Stomach (tissue), 8 donors: ENCODE measurements at regions not wholly inside any gene's neighbourhood (a gene's known extent, or its start where the extent isn't known, plus 50 kb on each side); places are given as distances from the start of the nearest gene placed in this dataset.

Source experiments
- DNase-seq, 2 donors: peaks; one replicate each; pipeline versions ENCODE4 v3.0.0 to v3.0.0-alpha.2; 2013 to 2019
- H3K27ac ChIP-seq, 5 donors: fragments of 200-600 bp in 4 of 5; sonication (generic) in 4 of 5; one replicate each; pipeline ENCODE4 v1.5.1; 2013 to 2019; ENCODE audit warnings: mild to moderate bottlenecking in 1 of 5, moderate library complexity in 1 of 5
- H3K27me3 ChIP-seq, 3 donors: fragments of 200-600 bp; sonication (generic); one replicate each; pipeline ENCODE4 v1.5.1; 2017 to 2019; ENCODE audit warnings: mixed run types in 1 of 3
- H3K36me3 ChIP-seq, 4 donors: fragments of 200-600 bp; sonication (generic); 1 replicate in 3 of 4; 2 replicates in 1 of 4; pipeline ENCODE4 v1.5.1; 2016 to 2019
- H3K4me1 ChIP-seq, 4 donors: fragments of 200-600 bp; sonication (generic); one replicate each; pipeline ENCODE4 v1.5.1; 2016 to 2019
- H3K4me3 ChIP-seq, 4 donors: fragments of 200-600 bp; sonication (generic) in 3 of 4; one replicate each; pipeline ENCODE4 v1.5.1; 2016 to 2019; ENCODE audit warnings: mild to moderate bottlenecking in 1 of 4
- H3K9me3 ChIP-seq, 4 donors: fragments of 200-600 bp; sonication (generic); one replicate each; pipeline ENCODE4 v1.5.1; 2016 to 2019
- CTCF ChIP-seq, 7 experiments: fragments of 450-650 bp in 4 of 7; fragments of 200-600 bp in 3 of 7; sonication (generic) in 3 of 7; IDR thresholded peaks; one replicate each; pipeline ENCODE4 v1.5.1; 2016 to 2019; ENCODE audit warnings: antibody characterized with exemption in 7 of 7, control low read depth in 2 of 7, mild to moderate bottlenecking in 1 of 7
- EP300 ChIP-seq: sonication (generic); formaldehyde crosslinking; IDR thresholded peaks from one replicate; pipeline ENCODE4 v1.6.1; 2017; ENCODE audit warnings: antibody characterized with exemption
- POLR2A ChIP-seq, 4 donors: fragments of 450-650 bp; IDR thresholded peaks; one replicate each; pipeline ENCODE4 v1.6.1; 2016; ENCODE audit warnings: antibody characterized with exemption in 4 of 4, control low read depth in 2 of 4, mild to moderate bottlenecking in 1 of 4, moderate library complexity in 1 of 4
- POLR2AphosphoS5 ChIP-seq, 3 donors: sonication (generic); formaldehyde crosslinking; IDR thresholded peaks; one replicate each; pipeline ENCODE4 v1.6.1; 2016; ENCODE audit warnings: antibody characterized with exemption in 3 of 3
- WGBS, 5 donors: extraction: QIAGEN DNeasy Blood & Tissue Kit in 3 of 5; methylation state at CpG; one replicate each; pipeline versions ENCODE4 v1.1.5 to v1.1.7; 2013 to 2018; 5-methylcytosine and 5-hydroxymethylcytosine counted together
- intact Hi-C: fragments of 100-400 bp; cut with DNase I; formaldehyde crosslinking; loops from one replicate; pipeline ENCODE4 v1.15.1; 2023; ENCODE audit warnings: low total_unique reads
- donor health status: healthy with polysubstance abuse.
- donor health status: Bipolar disorder and iron deficiency.
- donor health status: healthy.

GRCh38 chr4:26105337-26105736 lies 191.3 kb downstream of the SMIM20 start:
- no peak for DNase-seq
- H3K4me1 ChIP-seq, result peaks cover 0 to 23% (median 8%) of the 10 kb centered on the region in 4 donors
- no peak overlapping the region for H3K4me3 ChIP-seq
- 64 to 76% (median 68%) methylated on average over 2 of the region's 2 CpGs for WGBS, 5 donors
- peak overlapping the region in 2 of 5 donors; percentile 43 to 54 for H3K27ac ChIP-seq
- no peaks in the 10 kb centered on the region for H3K36me3 ChIP-seq
- no peaks in the 10 kb centered on the region for H3K27me3 ChIP-seq
- H3K9me3 ChIP-seq, result no peaks in the 10 kb centered on the region
- intact Hi-C loops, result no loop called here
- TF ChIP-seq POLR2AphosphoS5 (IDR thresholded peaks at IDR 0.05) (no peak), POLR2A (IDR thresholded peaks at IDR 0.05) (no peak), EP300 (no peak), CTCF (IDR thresholded peaks at IDR 0.05) (no peak)

GRCh38 chr4:26105815-26106699 lies 192.0 kb downstream of the SMIM20 start:
- H3K9me3 ChIP-seq, result no peaks in the 10 kb centered on the region
- no peaks in the 10 kb centered on the region for H3K27me3 ChIP-seq
- no peak for DNase-seq
- intact Hi-C loops, result no loop called here
- H3K36me3 ChIP-seq, result no peaks in the 10 kb centered on the region
- no peak overlapping the region for H3K4me3 ChIP-seq
- H3K27ac ChIP-seq, result peak overlapping the region in 3 of 5 donors; percentile 27 to 54 (median 43)
- WGBS, 5 donors, result 74 to 85% (median 82%) methylated on average over 7 of the region's 7 CpGs
- peaks cover 0 to 23% (median 8%) of the 10 kb centered on the region in 4 donors for H3K4me1 ChIP-seq
- no peak for TF ChIP-seq EP300
- TF ChIP-seq POLR2AphosphoS5 (IDR thresholded peaks at IDR 0.05), result peak in 2 of 3 donors; percentile 11 to 38

- Histone ChIP-seq H3K4me1 (peaks cover 0 to 23% (median 8%) of the 10 kb centered on the region in 4 donors), H3K4me3 (no peak overlapping the region), H3K36me3 (no peaks in the 10 kb centered on the region), H3K9me3 (peaks cover 0 to 5% (median 0%) of the 10 kb centered on the region in 4 donors), H3K27me3 (no peaks in the 10 kb centered on the region), H3K27ac (peak overlapping the region in 2 of 5 donors; percentile 43 to 54)
- intact Hi-C loops, result no loop called here
- DNase-seq, result no peak
- TF ChIP-seq POLR2AphosphoS5 (IDR thresholded peaks at IDR 0.05) (no peak), POLR2A (IDR thresholded peaks at IDR 0.05) (no peak), EP300 (no peak), CTCF (IDR thresholded peaks at IDR 0.05) (no peak)
Measured at GRCh38 chr4:26106776-26107175, 192.8 kb downstream of the SMIM20 start.

GRCh38 chr4:26108054-26108453 lies 194.0 kb downstream of the SMIM20 start:
- TF ChIP-seq EP300 (no peak), CTCF (IDR thresholded peaks at IDR 0.05) (no peak), POLR2AphosphoS5 (IDR thresholded peaks at IDR 0.05) (no peak), POLR2A (IDR thresholded peaks at IDR 0.05) (no peak)
- WGBS, 5 donors, result 62 to 89% (median 86%) methylated on average over 2 of the region's 2 CpGs

GRCh38 chr4:26110493-26110892 lies 196.5 kb downstream of the SMIM20 start:
- 47 to 63% (median 54%) methylated on average over 5 of the region's 5 CpGs for WGBS, 5 donors
- DNase-seq, result no peak
- TF ChIP-seq EP300 (no peak), POLR2AphosphoS5 (IDR thresholded peaks at IDR 0.05) (no peak), POLR2A (IDR thresholded peaks at IDR 0.05) (no peak), CTCF (IDR thresholded peaks at IDR 0.05) (no peak)
- no peak overlapping the region for H3K4me3 ChIP-seq
- intact Hi-C loops, result no loop called here
- H3K27me3 ChIP-seq, result no peaks in the 10 kb centered on the region
- no peaks in the 10 kb centered on the region for H3K36me3 ChIP-seq
- H3K4me1 ChIP-seq, result peaks cover 0 to 15% (median 7%) of the 10 kb centered on the region in 4 donors
- peaks cover 4 to 24% (median 15%) of the 10 kb centered on the region in 4 donors for H3K9me3 ChIP-seq
- no peak overlapping the region for H3K27ac ChIP-seq

More at GRCh38 chr4:26108054-26108453, 194.0 kb downstream of the SMIM20 start:
- Histone ChIP-seq H3K9me3 (peaks cover 0 to 12% (median 5%) of the 10 kb centered on the region in 4 donors), H3K27me3 (no peaks in the 10 kb centered on the region), H3K36me3 (no peaks in the 10 kb centered on the region), H3K4me3 (no peak overlapping the region), H3K4me1 (peaks cover 0 to 23% (median 8%) of the 10 kb centered on the region in 4 donors), H3K27ac (no peak overlapping the region)
- DNase-seq, result no peak
- intact Hi-C loops, result no loop called here
